GM18907 (cell line): ENCODE measurements at regions not wholly inside any gene's neighbourhood (a gene's known extent, or its start where the extent isn't known, plus 50 kb on each side); places are given as distances from the start of the nearest gene placed in this dataset.
"Not testable (repeated sequence)": the region's sequence is repeated elsewhere in the genome, so short reads cannot be mapped to it uniquely, and the experiment has no call there.

ENCODE experiments used
- ATAC-seq: cut with Tn5 transposase; IDR thresholded peaks from one replicate; pipeline ENCODE4 v1.9.1; 2021; ENCODE audit warnings: mild to moderate bottlenecking, moderate library complexity; ENCODE audit not compliant: unreplicated experiment

GRCh38 chrX:64853424-64853823, 122.8 kb downstream of the ZC4H2 start:
- no peak for ATAC-seq

- peak; percentile 75 for ATAC-seq
These were observed 125.7 kb downstream of the ZC4H2 start for GRCh38 chrX:64850371-64851082.

- ATAC-seq = peak; percentile 23
These were observed 133.0 kb downstream of the ZC4H2 start for GRCh38 chrX:64843224-64843623.

GRCh38 chrX:64842492-64842891, 133.8 kb downstream of the ZC4H2 start:
- ATAC-seq = peak; percentile 74

- ATAC-seq = no peak
These were observed 170.6 kb downstream of the ZC4H2 start for GRCh38 chrX:64805683-64806082.

- peak; percentile 49 for ATAC-seq
These were observed 183.5 kb downstream of the ZC4H2 start for GRCh38 chrX:64792598-64793337.

- no peak for ATAC-seq
These were observed 193.3 kb downstream of the ZC4H2 start for GRCh38 chrX:64782923-64783322.

- no peak for ATAC-seq
These were observed 218.2 kb downstream of the ZC4H2 start for GRCh38 chrX:64758047-64758446.

GRCh38 chrX:64739792-64740378, 236.4 kb downstream of the ZC4H2 start:
- ATAC-seq = no peak

GRCh38 chrX:64698317-64698716, 277.9 kb downstream of the ZC4H2 start:
- ATAC-seq = no peak

- not testable (repeated sequence) for ATAC-seq
These were observed 280.9 kb downstream of the ZC4H2 start for GRCh38 chrX:64695372-64695771.

- no peak for ATAC-seq
These were observed 267.6 kb upstream of the MTMR8 start for GRCh38 chrX:64662876-64663275.

GRCh38 chrX:64657229-64657628, 262.0 kb upstream of the MTMR8 start:
- ATAC-seq = not testable (repeated sequence)

GRCh38 chrX:64642482-64642881, 247.2 kb upstream of the MTMR8 start:
- ATAC-seq = no peak
